ENCODE measurements at regions not wholly inside any gene's neighbourhood (a gene's known extent, or its start where the extent isn't known, plus 50 kb on each side); places are given as distances from the start of the nearest gene placed in this dataset.

DNA sequence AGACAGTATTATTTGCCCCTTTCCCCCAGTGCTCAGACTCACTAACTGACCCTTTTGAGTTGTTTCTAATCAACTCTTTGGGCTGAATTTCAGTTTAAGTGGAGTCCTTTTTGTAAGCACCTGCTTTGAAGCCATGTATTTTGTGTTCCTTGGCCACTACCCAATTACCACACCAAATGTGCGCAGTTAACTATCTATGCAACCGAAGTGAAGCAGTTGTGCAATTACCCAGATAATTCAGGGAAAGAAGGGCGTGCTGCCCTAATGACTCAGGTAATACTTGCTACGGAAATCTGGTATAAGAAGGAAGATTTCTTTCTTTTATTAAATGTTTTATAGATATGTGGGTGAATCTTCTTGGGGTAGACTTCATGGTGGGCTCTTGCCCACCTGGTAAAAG is 371.9 kb upstream of the TBL1XR1 start:
- DNase-seq (ENCODE audit: low read depth in 2 of 2), result no peak

DNA sequence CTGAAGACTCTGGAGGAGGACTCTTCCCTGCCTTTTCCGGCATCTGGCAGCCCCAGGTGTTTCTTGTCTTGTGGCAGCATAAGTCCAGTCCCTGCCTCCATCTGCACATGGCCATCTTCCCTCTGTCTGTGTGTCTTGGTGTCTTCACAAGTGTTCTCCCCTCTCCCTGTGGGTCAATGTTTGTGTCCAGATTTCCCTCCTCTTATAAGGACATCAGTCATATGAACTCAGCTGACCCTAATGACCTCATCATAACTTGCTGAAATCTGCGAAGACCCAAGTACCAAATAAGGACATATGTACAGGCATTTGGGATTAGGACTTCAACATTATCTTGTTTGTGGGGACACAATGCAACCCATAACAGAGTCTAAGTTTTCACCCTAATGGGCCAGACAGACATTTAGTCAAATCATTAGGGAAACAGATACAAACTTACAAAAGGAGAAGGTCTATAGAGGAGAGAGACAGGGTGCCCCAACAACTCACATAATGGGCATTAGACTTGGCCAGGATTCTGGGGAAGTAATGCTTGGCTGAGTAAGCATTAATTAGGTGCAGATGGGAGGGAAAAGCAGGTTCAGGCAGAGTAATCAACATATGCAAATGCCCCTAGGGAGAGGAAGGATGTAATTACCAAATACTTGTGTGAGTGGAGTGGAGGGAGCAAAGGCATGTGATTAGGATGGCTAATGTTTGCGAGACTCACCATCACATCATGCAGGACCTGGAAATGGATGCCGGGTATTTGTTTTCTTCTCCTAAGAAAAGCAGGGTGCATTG is 372.8 kb upstream of the TBL1XR1 start:
- DNase-seq (ENCODE audit: low read depth in 2 of 2), result no peak

DNA sequence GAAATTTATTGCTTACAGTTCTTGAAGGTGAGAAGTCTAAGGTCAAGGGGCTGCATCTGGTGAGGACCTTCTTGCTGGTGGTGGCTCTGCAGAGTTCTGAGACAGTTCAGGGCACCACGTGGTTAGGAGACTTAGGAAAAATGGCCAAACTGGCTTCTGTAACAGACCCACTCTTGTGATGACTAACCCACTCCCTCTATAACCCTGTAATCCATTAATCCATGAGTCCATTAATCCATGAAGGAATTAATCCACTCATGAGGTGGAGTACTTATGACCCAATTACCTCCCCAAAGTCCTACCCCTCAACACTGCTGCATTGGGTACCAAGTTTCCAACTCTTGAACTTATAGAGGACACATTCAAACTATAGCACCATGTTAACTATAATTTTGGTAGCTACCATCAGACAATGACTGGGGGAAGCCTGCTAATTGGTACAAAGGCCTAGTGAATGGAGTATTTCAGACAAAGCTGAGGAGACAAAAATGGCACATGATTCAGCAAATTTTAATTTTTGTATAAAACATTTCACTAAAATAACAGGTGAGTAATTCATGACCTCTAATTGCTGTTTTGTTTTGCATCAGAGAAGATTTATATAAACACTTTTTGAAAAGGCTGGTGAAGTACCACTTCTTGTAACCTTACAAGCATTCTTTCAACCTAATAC is 374.1 kb upstream of the TBL1XR1 start:
- no peak for DNase-seq (ENCODE audit: low read depth in 2 of 2)

DNA sequence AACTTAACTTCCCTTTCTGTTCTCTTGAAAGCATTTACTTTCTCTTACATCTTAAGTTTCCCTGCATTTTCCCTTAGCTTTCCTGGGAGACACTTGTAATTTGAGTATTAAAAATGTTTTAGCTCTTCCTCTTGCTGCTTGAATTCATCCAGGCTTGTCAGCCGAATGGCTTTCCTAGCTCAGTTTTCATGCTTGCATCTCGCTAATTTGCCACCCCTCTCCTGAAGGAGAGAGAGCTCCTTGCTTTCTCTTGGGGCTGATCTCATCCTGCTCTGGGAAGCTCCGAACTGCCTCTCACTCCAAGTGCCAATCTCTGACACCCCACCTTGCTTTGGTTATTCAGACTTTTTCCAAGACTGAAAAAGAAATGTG is 374.6 kb upstream of the TBL1XR1 start:
- DNase-seq (ENCODE audit: low read depth in 2 of 2), result no peak

DNA sequence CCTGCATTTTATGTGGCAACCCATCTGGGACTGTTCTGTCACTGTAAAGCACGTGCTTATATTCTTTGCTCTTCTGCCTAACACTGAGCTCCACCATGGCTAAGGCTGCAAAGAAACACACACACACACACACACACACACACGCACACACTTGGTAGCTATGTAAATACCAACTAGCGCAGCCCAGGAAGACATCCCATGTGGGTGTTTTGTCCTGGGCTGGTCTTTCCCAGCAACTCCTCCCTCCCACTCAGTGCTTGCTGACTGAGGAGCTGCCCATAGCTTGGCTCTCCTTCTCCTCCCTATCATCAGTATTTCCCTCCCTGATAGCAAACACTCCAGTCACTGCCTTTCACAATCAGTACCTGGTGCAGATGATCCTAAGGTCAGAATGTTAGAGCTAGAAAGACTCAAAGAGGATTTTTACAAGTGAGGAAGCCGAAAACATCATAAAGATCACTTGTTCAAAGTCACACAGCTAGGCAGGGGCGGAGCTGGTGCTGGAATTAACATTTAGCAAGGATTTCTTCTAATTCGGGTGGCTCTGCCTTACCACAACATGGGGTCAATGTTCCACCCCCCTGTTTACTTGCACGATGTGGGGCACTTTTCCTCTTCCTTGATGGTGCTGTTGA is 377.1 kb upstream of the TBL1XR1 start:
- DNase-seq (ENCODE audit: low read depth in 2 of 2), result no peak

DNA sequence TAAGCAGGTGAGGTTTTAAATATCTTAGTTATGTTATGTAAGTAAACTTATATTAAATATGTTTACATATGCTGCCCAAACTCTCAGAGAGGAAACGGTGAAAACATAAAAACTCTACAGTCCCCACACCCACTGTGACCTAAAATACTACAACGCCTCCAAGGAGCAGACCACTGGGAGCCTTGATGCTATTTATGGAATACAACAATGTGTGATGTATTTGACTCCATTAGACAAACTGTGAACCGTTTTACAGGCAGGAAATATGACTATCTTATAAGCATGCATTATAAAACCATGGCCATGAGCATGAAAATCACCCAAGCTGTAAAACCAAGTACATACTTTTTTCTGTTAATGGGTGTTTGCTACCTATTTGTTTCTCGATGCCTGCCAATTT is 379.5 kb upstream of the TBL1XR1 start:
- no peak for DNase-seq (ENCODE audit: low read depth in 2 of 2)

DNA sequence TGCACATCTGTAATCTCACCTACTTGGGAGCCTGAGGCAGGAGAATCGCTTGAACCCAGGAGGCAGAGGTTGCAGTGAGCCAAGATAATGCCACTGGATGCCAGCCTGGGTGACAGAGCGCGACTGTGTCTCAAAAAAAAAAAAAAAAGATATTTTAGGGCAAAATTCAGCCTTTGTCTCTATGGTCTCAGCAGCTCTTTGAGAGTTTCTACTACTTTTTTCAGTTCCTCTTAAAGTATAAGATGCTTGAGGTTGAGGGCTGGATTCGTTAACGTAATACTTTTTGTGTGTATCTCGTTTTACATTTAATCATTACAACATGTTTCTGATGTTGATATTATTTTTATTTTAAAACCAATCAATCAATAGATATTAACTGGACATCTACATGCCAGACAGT is 381.2 kb upstream of the TBL1XR1 start:
- DNase-seq (ENCODE audit: low read depth in 2 of 2), result no peak

DNA sequence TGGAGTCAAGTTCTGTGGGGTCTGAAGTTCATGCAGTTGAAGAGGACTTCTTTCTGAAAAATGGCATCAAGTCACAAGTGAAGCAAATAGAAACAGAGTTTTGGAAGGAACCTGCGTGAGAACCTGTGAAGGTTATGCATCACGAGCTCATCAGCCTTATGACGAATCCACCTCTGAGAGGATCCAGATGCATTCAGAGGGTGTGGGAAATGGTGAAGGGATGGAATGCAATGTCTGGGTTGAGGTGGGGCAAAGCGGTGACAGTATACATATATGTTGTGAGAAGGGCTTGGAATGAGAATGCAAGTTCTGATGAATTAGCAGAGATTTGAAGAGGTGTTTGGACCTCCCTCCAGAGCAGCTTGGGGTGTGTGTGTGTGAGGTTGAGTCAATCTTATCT is 382.1 kb upstream of the TBL1XR1 start:
- no peak for DNase-seq (ENCODE audit: low read depth in 2 of 2)

DNA sequence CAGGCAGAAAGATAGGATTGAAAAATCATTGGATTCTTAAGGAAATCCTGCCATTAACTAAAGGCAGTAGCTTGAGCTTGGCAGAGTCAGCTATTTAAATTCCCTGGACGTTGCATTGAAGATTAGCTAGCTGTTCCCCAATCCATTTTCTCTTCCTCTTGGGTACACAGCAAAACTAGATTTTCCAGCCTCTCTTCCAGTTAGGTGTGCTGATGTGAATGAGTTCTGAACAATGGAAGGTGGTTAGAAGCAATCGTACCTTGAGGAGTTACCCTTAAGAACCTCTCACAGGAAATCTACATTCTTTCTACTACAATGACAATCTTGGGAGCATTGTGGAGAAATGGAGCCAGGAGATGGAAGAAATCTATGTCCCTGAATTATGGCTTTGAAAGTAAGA is 383.2 kb upstream of the TBL1XR1 start:
- no peak for DNase-seq (ENCODE audit: low read depth in 2 of 2)

DNA sequence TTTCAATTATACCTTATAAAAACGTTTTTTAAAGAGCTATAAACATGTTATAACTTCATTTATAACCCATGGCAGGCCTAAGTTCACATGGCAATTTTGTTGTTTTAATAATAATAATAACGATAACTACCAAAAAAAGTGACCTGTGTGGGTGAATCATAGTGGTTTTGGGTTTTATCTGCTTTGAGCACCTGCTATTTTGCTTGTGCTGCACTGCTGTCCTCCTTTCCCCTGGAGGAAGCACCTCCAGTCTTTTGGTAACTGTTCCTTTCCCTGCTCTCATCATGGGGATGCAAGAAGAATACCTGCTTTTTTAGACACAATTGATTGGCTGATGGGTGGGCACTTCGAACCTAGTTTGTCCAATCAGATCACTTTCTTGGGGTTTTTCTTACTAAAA is 388.0 kb upstream of the TBL1XR1 start:
- no peak for DNase-seq (ENCODE audit: low read depth in 2 of 2)

DNA sequence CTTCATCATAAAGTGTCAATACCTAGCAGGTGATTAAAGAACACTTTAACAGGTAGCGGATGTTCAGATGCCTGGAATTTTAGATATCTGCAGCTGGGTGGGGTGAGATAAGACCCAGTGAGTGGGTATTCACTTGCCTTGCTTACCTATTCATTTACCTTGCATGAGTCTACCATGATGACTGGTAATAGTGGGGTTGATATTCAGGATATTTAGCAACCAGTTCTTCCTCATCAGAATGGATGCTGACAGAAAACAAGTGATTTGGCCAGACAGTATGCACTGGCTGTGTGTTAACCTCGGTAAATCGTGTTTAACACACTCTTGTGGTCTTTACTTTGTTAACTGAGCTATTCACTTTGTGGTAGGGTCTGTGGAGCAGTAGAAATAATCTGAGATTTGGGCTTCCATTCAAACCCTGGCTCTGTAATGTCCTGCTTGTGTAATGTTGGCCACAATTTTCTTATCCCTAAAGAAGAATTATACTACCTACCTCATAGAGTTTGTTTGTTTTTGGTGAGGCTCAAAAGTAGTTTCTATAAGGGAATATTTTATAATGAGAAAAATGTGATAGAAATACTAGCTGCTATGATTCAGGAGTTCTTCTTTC is 391.9 kb upstream of the TBL1XR1 start:
- DNase-seq (ENCODE audit: low read depth in 2 of 2), result no peak

DNA sequence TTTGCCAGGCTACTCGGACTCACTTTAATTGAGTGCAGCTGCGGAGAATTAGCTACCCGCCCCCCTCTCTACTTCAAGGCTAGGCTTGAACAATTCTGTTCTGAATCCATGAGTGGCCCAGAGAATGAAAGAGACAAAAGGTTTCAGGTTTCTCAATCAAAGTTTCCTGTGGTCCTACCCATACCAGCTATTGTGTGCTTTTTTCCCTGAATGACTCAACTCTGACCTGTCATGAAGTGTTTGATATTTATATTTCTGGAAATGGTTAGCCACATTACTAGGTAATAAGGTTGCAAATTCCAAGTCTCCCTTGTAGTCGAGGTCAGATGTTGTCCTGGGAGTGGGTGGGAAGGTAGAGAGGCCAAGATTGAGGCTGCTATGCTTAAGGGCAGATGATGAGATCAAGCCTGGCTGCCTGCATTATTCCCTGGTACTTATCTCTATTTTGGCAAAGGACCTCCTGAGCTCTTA is 392.7 kb upstream of the TBL1XR1 start:
- no peak for DNase-seq (ENCODE audit: low read depth in 2 of 2)

DNA sequence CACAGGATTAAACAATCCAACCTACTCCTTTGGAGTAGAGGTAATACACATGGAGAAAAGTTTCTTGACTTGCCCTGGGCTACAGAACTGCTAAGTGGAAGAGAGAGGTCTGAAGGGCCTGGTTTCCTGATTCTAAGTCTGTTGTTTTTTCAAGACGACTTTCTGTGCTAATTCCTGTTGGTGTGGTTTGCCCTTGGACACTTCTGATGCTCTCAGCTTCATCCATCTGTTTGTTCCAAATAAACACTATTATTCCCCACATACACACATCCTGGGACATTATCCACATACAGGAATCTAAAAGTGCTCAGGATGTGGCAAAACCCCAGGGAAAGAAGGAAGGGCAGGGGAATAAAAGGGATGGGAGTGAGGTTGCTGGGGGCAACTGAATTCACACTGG is 393.5 kb upstream of the TBL1XR1 start:
- DNase-seq (ENCODE audit: low read depth in 2 of 2), result no peak

DNA sequence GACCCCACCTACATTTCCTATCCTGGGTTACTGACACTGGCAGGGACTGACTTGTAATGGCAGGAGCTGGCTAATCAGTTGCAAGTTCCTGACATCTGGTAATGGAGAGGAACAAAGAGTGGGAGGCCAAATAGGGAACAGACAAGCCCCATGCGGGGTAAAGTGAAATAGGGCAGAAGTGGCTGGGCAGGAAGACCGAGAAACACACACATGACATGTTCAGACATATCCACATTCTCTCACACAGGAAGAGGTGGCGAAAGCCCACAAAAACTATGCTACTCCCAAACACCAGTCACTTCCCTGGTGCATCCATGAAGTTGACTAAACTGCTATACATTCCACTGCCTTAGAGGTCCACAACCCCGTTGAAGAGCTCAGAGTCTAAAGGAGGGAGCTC is 394.1 kb upstream of the TBL1XR1 start:
- DNase-seq (ENCODE audit: low read depth in 2 of 2), result no peak

DNA sequence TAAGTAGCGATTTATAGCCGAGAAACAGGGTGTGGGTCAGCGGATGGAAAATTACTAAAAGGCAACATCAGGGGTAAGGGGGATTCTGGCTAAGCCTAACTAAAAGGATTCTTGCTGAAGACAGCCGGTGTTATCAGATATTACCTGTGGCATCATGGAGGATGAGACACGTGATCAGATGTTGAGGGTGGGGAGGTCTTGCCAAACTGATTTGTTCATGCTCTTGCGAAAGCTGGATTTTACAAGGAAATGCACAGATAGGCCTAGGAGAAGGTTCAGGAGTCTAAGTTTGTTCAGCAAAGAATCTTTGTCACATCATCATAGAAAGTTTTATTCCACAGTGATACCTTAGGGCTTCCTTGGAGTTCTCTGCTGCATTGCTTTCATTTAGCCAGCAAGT is 396.8 kb upstream of the TBL1XR1 start:
- no peak for DNase-seq (ENCODE audit: low read depth in 2 of 2)

DNA sequence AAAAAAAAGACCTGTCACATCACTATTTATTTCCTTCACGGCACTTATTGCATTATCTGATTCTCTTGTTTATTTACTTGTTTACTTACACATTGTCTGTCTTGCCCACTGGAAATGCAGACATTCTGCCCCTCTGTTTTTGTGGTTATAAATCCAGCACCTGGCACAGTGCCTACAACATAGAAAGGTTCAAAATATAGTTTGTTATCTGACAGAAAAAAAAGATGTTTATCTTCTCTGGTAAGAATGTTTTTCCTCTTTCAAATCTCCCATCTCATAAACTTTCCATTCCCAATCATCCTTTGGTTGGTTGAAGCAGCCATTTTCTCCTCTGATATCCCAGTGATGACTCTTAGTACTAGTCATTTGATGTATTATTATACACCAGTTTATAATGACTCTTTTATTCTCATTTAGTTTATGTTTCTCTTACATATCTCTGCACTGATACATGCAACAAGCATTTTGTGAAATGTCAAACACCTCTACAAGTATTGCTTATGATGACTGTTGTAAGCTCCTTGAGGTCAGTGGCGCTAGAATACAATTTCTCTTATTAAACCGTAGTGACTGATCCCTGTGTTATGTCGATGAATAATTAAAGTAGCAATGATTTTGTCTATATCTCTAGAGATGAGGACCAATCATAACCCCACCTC is 398.4 kb upstream of the TBL1XR1 start:
- DNase-seq (ENCODE audit: low read depth in 2 of 2), result no peak

DNA sequence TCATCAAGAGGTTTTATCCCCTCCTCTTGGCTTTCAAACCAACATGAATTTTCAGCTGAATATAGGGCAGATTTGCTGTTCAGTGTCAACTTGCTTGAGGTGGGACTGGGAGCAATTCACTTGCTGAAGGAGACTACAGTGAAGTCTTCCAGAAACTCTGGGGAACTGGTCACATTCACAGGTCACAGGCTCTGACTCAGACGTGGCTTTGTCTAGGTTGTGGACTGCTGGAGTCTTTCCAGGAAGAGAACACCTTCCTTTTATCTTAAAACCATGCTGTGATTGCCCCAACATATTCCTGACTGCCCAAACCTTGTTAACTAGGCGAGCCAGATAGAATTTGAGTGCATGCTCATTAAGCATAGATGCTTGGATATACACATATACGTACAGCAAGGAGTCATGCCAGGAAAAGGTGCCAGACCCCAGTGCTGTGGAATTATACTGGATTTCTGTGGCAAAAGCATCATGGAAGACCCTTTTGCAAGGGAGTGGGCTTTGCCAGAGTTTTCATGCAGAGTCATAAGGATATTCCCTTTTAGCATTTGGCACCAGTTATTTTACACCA is 399.1 kb upstream of the TBL1XR1 start:
- no peak for DNase-seq (ENCODE audit: low read depth in 2 of 2)

DNA sequence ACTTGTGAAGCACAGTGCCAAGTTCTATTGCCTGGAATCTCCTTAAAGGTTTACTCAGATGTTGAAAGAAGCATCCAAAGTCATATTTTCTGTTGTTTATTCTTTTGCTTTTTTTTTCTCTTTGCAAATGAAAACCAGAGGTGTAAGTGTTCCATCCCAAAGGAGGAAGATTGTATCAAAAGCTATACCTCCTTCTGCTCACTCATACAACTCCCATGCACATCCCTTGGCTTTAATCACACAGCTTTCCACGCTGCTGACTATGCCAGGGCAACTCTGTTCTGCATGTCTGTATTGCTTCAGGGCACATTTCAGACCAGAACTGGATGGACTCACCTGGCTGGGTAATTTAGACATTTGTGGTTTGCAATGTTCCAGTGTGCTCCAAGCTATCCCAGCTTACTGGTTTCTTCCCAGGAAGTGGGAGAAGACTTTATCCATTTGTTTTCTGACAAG is 399.6 kb upstream of the TBL1XR1 start:
- no peak for DNase-seq (ENCODE audit: low read depth in 2 of 2)

DNA sequence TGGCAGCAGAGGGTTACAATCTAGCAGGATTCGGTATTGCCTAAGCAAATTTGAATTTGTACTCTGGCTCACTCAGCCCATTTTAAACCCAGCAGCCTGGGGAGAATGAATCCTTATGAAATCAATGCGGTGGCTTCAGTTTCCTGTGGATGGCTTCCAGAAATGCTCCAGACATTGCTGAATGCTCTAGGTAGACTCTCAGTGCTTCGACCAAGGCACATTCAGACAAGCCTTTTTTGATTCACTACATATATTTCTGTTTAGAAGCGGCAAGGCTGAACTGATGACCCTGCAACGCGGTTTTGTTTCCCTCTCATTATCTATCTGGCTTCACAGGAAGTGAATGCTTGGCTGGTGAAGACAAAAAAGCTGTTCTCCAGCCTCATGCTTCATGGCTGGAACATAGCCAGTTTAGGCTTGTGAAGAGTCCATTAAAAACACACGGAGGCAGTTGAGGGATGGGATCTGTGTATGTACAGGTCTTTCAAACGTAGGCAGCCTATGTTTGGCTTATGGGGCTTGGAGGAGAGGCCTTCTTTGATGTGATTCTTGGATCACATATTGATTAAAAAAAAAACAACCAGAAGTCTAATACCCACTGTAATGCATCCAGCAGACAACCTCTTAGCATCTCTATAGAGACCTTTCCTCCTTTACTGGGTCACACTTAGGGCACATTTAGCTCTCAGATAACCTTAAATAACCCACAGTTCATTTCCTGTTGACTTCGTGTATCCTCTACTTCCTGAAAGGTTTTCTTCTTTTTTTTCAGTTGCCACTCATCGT is 400.2 kb upstream of the TBL1XR1 start:
- DNase-seq (ENCODE audit: low read depth in 2 of 2), result no peak

DNA sequence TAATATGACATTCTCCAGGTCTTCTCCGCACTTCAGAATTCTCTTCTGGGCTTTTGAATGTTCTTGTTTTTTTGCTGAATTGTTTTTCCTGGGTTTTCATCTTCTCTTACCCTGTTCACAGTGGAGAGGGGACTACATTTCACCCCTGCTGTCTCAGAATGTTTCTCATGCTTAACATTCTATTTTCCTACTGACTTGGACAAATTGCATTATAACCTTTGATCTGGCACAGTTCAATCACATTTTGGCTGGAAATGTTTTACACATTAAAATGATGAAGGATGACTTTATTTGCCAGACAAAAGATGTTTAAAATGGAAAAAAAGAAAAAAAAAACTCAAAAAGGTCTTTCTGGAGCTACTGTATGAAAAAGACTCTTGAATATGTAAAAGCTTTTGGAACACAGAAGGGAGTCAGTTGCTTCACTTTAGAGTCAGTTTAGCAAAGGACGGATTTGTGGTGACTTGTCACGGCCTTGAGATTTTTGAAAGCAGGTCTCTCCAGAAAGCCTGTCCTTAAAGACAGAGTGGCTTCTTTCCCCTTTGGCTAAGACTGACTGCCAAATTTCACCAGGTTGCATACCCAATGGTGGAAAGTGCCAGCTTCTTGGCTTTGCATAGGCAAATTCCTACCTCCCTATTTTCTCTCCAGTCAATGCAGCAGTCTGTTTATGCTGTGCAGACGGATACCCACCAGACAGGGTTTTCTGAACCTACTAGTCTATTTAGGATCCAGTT is 401.0 kb upstream of the TBL1XR1 start:
- no peak for DNase-seq (ENCODE audit: low read depth in 2 of 2)

Measured in stimulated activated CD4-positive, alpha-beta T cell treated with anti-CD3 and anti-CD28 coated beads, Interleukin-1b, Interleukin-23, amount 100 ng/mL, for 1 hour (primary cell).